PC-3 (cell line): ENCODE measurements at regions not wholly inside any gene's neighbourhood (a gene's known extent, or its start where the extent isn't known, plus 50 kb on each side); places are given as distances from the start of the nearest gene placed in this dataset.

Experiments
- CTCF ChIP-seq: fragments of 300-600 bp; sonication (generic); conservative IDR thresholded peaks from 2 replicates; pipeline ENCODE4 v1.5.1; 2017; ENCODE audit warnings: antibody characterized with exemption, low read depth, mild to moderate bottlenecking, low read length
- EZH2 ChIP-seq: fragments of 300-600 bp; sonication (generic); IDR thresholded peaks from one replicate; pipeline ENCODE4 v1.6.1; 2017; ENCODE audit warnings: antibody characterized with exemption, mild to moderate bottlenecking, low read length; ENCODE audit not compliant: unreplicated experiment
- EZH2phosphoT487 ChIP-seq: fragments of 300-600 bp; sonication (generic); IDR thresholded peaks from 2 replicates; pipeline ENCODE4 v1.6.1; 2018; ENCODE audit warnings: mild to moderate bottlenecking, antibody characterized with exemption, low read length, borderline replicate concordance

GRCh38 chr3:34650131-34650530, 851.7 kb downstream of the PDCD6IP start:
- TF ChIP-seq CTCF (no peak), EZH2 (no peak), EZH2phosphoT487 (no peak)
